GM12878 (cell line): ENCODE measurements at regions not wholly inside any gene's neighbourhood (a gene's known extent, or its start where the extent isn't known, plus 50 kb on each side); places are given as distances from the start of the nearest gene placed in this dataset.

Source experiments
- CHD1 ChIP-seq: IDR thresholded peaks from 2 replicates; pipeline ENCODE4 v1.6.1; 2012; ENCODE audit warnings: low read depth, low read length, improper control_type of control experiment
- CHD2 ChIP-seq: IDR thresholded peaks from 2 replicates; pipeline ENCODE4 v1.6.1; 2011; ENCODE audit warnings: low read depth, low read length, improper control_type of control experiment, borderline replicate concordance
- RCOR1 ChIP-seq: conservative IDR thresholded peaks from 2 replicates; pipeline ENCODE4 v1.6.1; 2012; ENCODE audit warnings: low read depth, low read length, improper control_type of control experiment
- TAF1 ChIP-seq: IDR thresholded peaks from 2 replicates; pipeline ENCODE4 v1.6.1; 2011; ENCODE audit warnings: mild to moderate bottlenecking, low read depth, low read length, borderline replicate concordance
- TF ChIP-seq, protein P1 (sequence below): fragments of 450-650 bp; conservative IDR thresholded peaks from 2 replicates; pipeline ENCODE4 v1.6.1; 2017; ENCODE audit warnings: mild to moderate bottlenecking, moderate library complexity
- TF ChIP-seq, protein P2 (sequence below): IDR thresholded peaks from 2 replicates; pipeline ENCODE4 v1.6.1; 2012; ENCODE audit warnings: low read depth, low read length, improper control_type of control experiment
- TF ChIP-seq, protein P3 (sequence below), 3 experiments: IDR thresholded peaks in 2 of 3; conservative IDR thresholded peaks in 1 of 3; 2 replicates each; pipeline ENCODE4 v1.5.1; 2011; ENCODE audit warnings: low read depth in 3 of 3, low read length in 3 of 3, mild to moderate bottlenecking in 3 of 3, control low read depth in 2 of 3, moderate library complexity in 2 of 3, inconsistent platforms in 1 of 3, mixed read lengths in 1 of 3; ENCODE audit not compliant: control insufficient read depth in 2 of 3, insufficient read depth in 1 of 3; ENCODE audit errors: extremely low read depth in 1 of 3

- TF ChIP-seq, protein P1, sequence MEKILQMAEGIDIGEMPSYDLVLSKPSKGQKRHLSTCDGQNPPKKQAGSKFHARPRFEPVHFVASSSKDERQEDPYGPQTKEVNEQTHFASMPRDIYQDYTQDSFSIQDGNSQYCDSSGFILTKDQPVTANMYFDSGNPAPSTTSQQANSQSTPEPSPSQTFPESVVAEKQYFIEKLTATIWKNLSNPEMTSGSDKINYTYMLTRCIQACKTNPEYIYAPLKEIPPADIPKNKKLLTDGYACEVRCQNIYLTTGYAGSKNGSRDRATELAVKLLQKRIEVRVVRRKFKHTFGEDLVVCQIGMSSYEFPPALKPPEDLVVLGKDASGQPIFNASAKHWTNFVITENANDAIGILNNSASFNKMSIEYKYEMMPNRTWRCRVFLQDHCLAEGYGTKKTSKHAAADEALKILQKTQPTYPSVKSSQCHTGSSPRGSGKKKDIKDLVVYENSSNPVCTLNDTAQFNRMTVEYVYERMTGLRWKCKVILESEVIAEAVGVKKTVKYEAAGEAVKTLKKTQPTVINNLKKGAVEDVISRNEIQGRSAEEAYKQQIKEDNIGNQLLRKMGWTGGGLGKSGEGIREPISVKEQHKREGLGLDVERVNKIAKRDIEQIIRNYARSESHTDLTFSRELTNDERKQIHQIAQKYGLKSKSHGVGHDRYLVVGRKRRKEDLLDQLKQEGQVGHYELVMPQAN = no peak
- TF ChIP-seq CHD1 (no peak), RCOR1 (no peak), TAF1 (no peak), CHD2 (no peak)
- TF ChIP-seq, protein P2, sequence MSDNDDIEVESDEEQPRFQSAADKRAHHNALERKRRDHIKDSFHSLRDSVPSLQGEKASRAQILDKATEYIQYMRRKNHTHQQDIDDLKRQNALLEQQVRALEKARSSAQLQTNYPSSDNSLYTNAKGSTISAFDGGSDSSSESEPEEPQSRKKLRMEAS = no peak
- TF ChIP-seq, protein P3, sequence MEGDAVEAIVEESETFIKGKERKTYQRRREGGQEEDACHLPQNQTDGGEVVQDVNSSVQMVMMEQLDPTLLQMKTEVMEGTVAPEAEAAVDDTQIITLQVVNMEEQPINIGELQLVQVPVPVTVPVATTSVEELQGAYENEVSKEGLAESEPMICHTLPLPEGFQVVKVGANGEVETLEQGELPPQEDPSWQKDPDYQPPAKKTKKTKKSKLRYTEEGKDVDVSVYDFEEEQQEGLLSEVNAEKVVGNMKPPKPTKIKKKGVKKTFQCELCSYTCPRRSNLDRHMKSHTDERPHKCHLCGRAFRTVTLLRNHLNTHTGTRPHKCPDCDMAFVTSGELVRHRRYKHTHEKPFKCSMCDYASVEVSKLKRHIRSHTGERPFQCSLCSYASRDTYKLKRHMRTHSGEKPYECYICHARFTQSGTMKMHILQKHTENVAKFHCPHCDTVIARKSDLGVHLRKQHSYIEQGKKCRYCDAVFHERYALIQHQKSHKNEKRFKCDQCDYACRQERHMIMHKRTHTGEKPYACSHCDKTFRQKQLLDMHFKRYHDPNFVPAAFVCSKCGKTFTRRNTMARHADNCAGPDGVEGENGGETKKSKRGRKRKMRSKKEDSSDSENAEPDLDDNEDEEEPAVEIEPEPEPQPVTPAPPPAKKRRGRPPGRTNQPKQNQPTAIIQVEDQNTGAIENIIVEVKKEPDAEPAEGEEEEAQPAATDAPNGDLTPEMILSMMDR (IDR thresholded peaks at IDR 0.05 in 2 of 3, conservative IDR thresholded peaks at IDR 0.05 in 1 of 3; ENCODE audit: control insufficient read depth in 2 of 3, extremely low read depth in 1 of 3, insufficient read depth in 1 of 3, low read depth in 3 of 3, low read length in 3 of 3) = no peak
Measured at GRCh38 chr1:38285807-38286530, 239.4 kb upstream of the POU3F1 start.
